ENCODE measurements at regions not wholly inside any gene's neighbourhood (a gene's known extent, or its start where the extent isn't known, plus 50 kb on each side); places are given as distances from the start of the nearest gene placed in this dataset.

DNA sequence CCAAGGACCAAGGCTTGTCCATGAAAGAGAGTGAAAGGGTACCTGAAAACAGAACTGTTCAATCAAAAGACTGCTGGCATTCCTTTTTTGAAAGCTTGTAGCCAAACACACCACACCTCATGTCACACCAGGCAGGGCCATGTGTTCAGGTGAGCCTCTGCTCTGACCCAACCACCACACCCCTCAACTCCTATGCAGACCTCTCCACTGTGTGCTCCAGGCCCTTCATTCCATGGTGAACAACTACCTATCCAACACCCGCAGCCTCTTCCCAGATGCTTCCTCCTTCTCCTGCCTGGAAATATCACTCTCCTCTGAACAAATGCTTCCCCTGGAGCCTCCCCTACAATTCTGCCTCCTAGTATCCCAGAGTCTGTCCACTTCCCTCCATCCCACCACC, 166.6 kb downstream of the AVL9 start:
- TF ChIP-seq POLR2A (IDR thresholded peaks at IDR 0.05; ENCODE audit: low read length) (no peak), GATA1 (IDR thresholded peaks at IDR 0.05; ENCODE audit: low read depth, low read length) (no peak)

Measured in erythroblast (primary cell).